ENCODE measurements at regions not wholly inside any gene's neighbourhood (a gene's known extent, or its start where the extent isn't known, plus 50 kb on each side); places are given as distances from the start of the nearest gene placed in this dataset.

DNA sequence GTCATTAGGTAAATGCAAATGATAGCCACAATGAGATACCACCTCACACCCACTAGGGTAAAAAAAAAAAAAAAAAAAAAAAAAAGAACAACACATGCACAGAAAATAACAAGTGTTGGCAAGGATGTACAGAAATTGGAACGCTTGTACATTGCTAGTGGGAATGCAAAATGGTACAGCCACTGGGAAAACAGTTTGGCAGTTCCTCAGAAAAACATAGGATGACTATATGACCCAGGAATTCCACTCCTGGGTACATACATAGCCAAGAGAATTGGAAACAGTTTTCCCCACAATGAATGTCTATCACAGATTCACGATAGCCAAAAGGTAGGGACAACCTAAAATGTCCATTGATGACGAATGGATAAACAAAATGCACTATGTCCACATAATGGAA is 161.3 kb upstream of the MAMLD1 start:
- H3K9ac ChIP-seq (ENCODE audit: insufficient read depth in 1 of 2, low read depth in 2 of 2, low read length in 2 of 2), result no peak overlapping the region
- H3K9me1 ChIP-seq (ENCODE audit: control insufficient read depth, insufficient read depth, low read length), result no peaks in the 10 kb centered on the region
- no peak overlapping the region for H3K27ac ChIP-seq (ENCODE audit: extremely low read depth, low read depth, low read length)
- 0% methylated on average over 3 of the region's 3 CpGs for WGBS (ENCODE audit: insufficient coverage, low coverage, missing lambda C conversion rate)
- TF ChIP-seq, protein P1, sequence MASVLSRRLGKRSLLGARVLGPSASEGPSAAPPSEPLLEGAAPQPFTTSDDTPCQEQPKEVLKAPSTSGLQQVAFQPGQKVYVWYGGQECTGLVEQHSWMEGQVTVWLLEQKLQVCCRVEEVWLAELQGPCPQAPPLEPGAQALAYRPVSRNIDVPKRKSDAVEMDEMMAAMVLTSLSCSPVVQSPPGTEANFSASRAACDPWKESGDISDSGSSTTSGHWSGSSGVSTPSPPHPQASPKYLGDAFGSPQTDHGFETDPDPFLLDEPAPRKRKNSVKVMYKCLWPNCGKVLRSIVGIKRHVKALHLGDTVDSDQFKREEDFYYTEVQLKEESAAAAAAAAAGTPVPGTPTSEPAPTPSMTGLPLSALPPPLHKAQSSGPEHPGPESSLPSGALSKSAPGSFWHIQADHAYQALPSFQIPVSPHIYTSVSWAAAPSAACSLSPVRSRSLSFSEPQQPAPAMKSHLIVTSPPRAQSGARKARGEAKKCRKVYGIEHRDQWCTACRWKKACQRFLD (CRISPR knock-in tag; IDR thresholded peaks at IDR 0.05), result no peak
- TF ChIP-seq, protein P2, sequence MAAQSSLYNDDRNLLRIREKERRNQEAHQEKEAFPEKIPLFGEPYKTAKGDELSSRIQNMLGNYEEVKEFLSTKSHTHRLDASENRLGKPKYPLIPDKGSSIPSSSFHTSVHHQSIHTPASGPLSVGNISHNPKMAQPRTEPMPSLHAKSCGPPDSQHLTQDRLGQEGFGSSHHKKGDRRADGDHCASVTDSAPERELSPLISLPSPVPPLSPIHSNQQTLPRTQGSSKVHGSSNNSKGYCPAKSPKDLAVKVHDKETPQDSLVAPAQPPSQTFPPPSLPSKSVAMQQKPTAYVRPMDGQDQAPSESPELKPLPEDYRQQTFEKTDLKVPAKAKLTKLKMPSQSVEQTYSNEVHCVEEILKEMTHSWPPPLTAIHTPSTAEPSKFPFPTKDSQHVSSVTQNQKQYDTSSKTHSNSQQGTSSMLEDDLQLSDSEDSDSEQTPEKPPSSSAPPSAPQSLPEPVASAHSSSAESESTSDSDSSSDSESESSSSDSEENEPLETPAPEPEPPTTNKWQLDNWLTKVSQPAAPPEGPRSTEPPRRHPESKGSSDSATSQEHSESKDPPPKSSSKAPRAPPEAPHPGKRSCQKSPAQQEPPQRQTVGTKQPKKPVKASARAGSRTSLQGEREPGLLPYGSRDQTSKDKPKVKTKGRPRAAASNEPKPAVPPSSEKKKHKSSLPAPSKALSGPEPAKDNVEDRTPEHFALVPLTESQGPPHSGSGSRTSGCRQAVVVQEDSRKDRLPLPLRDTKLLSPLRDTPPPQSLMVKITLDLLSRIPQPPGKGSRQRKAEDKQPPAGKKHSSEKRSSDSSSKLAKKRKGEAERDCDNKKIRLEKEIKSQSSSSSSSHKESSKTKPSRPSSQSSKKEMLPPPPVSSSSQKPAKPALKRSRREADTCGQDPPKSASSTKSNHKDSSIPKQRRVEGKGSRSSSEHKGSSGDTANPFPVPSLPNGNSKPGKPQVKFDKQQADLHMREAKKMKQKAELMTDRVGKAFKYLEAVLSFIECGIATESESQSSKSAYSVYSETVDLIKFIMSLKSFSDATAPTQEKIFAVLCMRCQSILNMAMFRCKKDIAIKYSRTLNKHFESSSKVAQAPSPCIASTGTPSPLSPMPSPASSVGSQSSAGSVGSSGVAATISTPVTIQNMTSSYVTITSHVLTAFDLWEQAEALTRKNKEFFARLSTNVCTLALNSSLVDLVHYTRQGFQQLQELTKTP (IDR thresholded peaks at IDR 0.05; ENCODE audit: low read depth in 1 of 2, partially characterized antibody in 2 of 2), result no peak
- TF ChIP-seq MIER1 (IDR thresholded peaks at IDR 0.05; ENCODE audit: low read depth), result no peak
- no peak for TF ChIP-seq ID3 (CRISPR knock-in tag; IDR thresholded peaks at IDR 0.05)
- no peak for TF ChIP-seq ID3 (tag; IDR thresholded peaks at IDR 0.05)
- TF ChIP-seq ZFP1 (CRISPR knock-in tag; IDR thresholded peaks at IDR 0.05), result no peak
- TF ChIP-seq, protein P3, sequence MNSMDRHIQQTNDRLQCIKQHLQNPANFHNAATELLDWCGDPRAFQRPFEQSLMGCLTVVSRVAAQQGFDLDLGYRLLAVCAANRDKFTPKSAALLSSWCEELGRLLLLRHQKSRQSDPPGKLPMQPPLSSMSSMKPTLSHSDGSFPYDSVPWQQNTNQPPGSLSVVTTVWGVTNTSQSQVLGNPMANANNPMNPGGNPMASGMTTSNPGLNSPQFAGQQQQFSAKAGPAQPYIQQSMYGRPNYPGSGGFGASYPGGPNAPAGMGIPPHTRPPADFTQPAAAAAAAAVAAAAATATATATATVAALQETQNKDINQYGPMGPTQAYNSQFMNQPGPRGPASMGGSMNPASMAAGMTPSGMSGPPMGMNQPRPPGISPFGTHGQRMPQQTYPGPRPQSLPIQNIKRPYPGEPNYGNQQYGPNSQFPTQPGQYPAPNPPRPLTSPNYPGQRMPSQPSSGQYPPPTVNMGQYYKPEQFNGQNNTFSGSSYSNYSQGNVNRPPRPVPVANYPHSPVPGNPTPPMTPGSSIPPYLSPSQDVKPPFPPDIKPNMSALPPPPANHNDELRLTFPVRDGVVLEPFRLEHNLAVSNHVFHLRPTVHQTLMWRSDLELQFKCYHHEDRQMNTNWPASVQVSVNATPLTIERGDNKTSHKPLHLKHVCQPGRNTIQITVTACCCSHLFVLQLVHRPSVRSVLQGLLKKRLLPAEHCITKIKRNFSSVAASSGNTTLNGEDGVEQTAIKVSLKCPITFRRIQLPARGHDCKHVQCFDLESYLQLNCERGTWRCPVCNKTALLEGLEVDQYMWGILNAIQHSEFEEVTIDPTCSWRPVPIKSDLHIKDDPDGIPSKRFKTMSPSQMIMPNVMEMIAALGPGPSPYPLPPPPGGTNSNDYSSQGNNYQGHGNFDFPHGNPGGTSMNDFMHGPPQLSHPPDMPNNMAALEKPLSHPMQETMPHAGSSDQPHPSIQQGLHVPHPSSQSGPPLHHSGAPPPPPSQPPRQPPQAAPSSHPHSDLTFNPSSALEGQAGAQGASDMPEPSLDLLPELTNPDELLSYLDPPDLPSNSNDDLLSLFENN (IDR thresholded peaks at IDR 0.05; ENCODE audit: low read depth in 2 of 2, low read length in 2 of 2), result no peak
- TF ChIP-seq NCOA6 (IDR thresholded peaks at IDR 0.05), result no peak
- TF ChIP-seq NR2C2 (CRISPR knock-in tag; IDR thresholded peaks at IDR 0.05), result no peak
- TF ChIP-seq NR2C2 (tag; IDR thresholded peaks at IDR 0.05), result no peak
- TF ChIP-seq XRCC3 (IDR thresholded peaks at IDR 0.05), result no peak
- no peak for TF ChIP-seq KLF10 (CRISPR knock-in tag; IDR thresholded peaks at IDR 0.05)
- TF ChIP-seq ERF (CRISPR knock-in tag; IDR thresholded peaks at IDR 0.05), result no peak
- TF ChIP-seq TARDBP (IDR thresholded peaks at IDR 0.05), result no peak
- no peak for TF ChIP-seq ARID1B (IDR thresholded peaks at IDR 0.05)
- H3K79me2 ChIP-seq (ENCODE audit: control insufficient read depth, insufficient read depth, low read length), result no peaks in the 10 kb centered on the region
- FAIRE-seq, result no peak
- CTCF ChIA-PET (ENCODE audit: low intra/inter-chr PET ratio), result no interaction called here
- H3K4me3 ChIP-seq, result no peak overlapping the region
- no peak for DNase-seq (ENCODE audit: extremely low read depth in 1 of 4, low spot score in 3 of 4)
- BruUV-seq (replicated peaks), result no TSS peak
- H3K36me3 ChIP-seq (ENCODE audit: control insufficient read depth, insufficient read depth, low read length), result no peaks in the 10 kb centered on the region
- H3K27me3 ChIP-seq (ENCODE audit: control insufficient read depth in 2 of 2, insufficient read depth in 2 of 2, low read length in 2 of 2), result no peaks in the 10 kb centered on the region; a peak in 2 of 5 replicates
- H3K4me1 ChIP-seq (replicated peaks in 1 of 2; ENCODE audit: control insufficient read depth in 2 of 2, insufficient read depth in 2 of 2, low read length in 2 of 2), result no peaks in the 10 kb centered on the region
- no peak overlapping the region for H2AFZ ChIP-seq (ENCODE audit: low read depth, low read length)
- intact Hi-C loops (cut with micrococcal nuclease) (loop anchor here (10.0 kb wide), 1 partner anchor 247 kb away; no protein-coding TSS in a partner anchor), in situ Hi-C loops (cut with MboI) (no loop called here)
- POLR2A ChIA-PET, result no interaction called here
- no peaks in the 10 kb centered on the region; the same call in 1 of the 2 replicates for H4K20me1 ChIP-seq (replicated peaks; ENCODE audit: control insufficient read depth, insufficient read depth, low read length)
- no peak overlapping the region for H3K4me2 ChIP-seq (ENCODE audit: insufficient read depth, low read length)
- no peak for ATAC-seq
- no peaks in the 10 kb centered on the region for H3K9me3 ChIP-seq (replicated peaks; ENCODE audit: control insufficient read depth, insufficient read depth, low read depth, low read length)

Measured in K562 (cell line).